Stomach (tissue), 8 donors: ENCODE measurements at regions not wholly inside any gene's neighbourhood (a gene's known extent, or its start where the extent isn't known, plus 50 kb on each side); places are given as distances from the start of the nearest gene placed in this dataset.
"Not testable (repeated sequence)": the region's sequence is repeated elsewhere in the genome, so short reads cannot be mapped to it uniquely, and the experiment has no call there.

Experiments used
- DNase-seq, 2 donors: peaks; one replicate each; pipeline versions ENCODE4 v3.0.0 to v3.0.0-alpha.2; 2013 to 2019
- H3K27ac ChIP-seq, 5 donors: fragments of 200-600 bp in 4 of 5; sonication (generic) in 4 of 5; one replicate each; pipeline ENCODE4 v1.5.1; 2013 to 2019; ENCODE audit warnings: mild to moderate bottlenecking in 1 of 5, moderate library complexity in 1 of 5
- H3K27me3 ChIP-seq, 3 donors: fragments of 200-600 bp; sonication (generic); one replicate each; pipeline ENCODE4 v1.5.1; 2017 to 2019; ENCODE audit warnings: mixed run types in 1 of 3
- H3K36me3 ChIP-seq, 4 donors: fragments of 200-600 bp; sonication (generic); 1 replicate in 3 of 4; 2 replicates in 1 of 4; pipeline ENCODE4 v1.5.1; 2016 to 2019
- H3K4me1 ChIP-seq, 4 donors: fragments of 200-600 bp; sonication (generic); one replicate each; pipeline ENCODE4 v1.5.1; 2016 to 2019
- H3K4me3 ChIP-seq, 4 donors: fragments of 200-600 bp; sonication (generic) in 3 of 4; one replicate each; pipeline ENCODE4 v1.5.1; 2016 to 2019; ENCODE audit warnings: mild to moderate bottlenecking in 1 of 4
- H3K9me3 ChIP-seq, 4 donors: fragments of 200-600 bp; sonication (generic); one replicate each; pipeline ENCODE4 v1.5.1; 2016 to 2019
- CTCF ChIP-seq, 7 experiments: fragments of 450-650 bp in 4 of 7; fragments of 200-600 bp in 3 of 7; sonication (generic) in 3 of 7; IDR thresholded peaks; one replicate each; pipeline ENCODE4 v1.5.1; 2016 to 2019; ENCODE audit warnings: antibody characterized with exemption in 7 of 7, control low read depth in 2 of 7, mild to moderate bottlenecking in 1 of 7
- EP300 ChIP-seq: sonication (generic); formaldehyde crosslinking; IDR thresholded peaks from one replicate; pipeline ENCODE4 v1.6.1; 2017; ENCODE audit warnings: antibody characterized with exemption
- POLR2A ChIP-seq, 4 donors: fragments of 450-650 bp; IDR thresholded peaks; one replicate each; pipeline ENCODE4 v1.6.1; 2016; ENCODE audit warnings: antibody characterized with exemption in 4 of 4, control low read depth in 2 of 4, mild to moderate bottlenecking in 1 of 4, moderate library complexity in 1 of 4
- POLR2AphosphoS5 ChIP-seq, 3 donors: sonication (generic); formaldehyde crosslinking; IDR thresholded peaks; one replicate each; pipeline ENCODE4 v1.6.1; 2016; ENCODE audit warnings: antibody characterized with exemption in 3 of 3
- WGBS, 5 donors: extraction: QIAGEN DNeasy Blood & Tissue Kit in 3 of 5; methylation state at CpG; one replicate each; pipeline versions ENCODE4 v1.1.5 to v1.1.7; 2013 to 2018; 5-methylcytosine and 5-hydroxymethylcytosine counted together
- intact Hi-C: fragments of 100-400 bp; cut with DNase I; formaldehyde crosslinking; loops from one replicate; pipeline ENCODE4 v1.15.1; 2023; ENCODE audit warnings: low total_unique reads
- donor health status: healthy with polysubstance abuse.
- donor health status: Bipolar disorder and iron deficiency.
- donor health status: healthy.

- Histone ChIP-seq H3K4me3 (no peak overlapping the region), H3K9me3 (no peaks in the 10 kb centered on the region), H3K4me1 (peaks cover 0 to 4% (median 0%) of the 10 kb centered on the region in 4 donors), H3K27me3 (no peaks in the 10 kb centered on the region), H3K36me3 (no peaks in the 10 kb centered on the region), H3K27ac (no peak overlapping the region)
- DNase-seq: no peak
- 62 to 83% (median 79%) methylated on average over 3 of the region's 3 CpGs for WGBS, 5 donors
- intact Hi-C loops: no loop called here
- TF ChIP-seq POLR2AphosphoS5 (IDR thresholded peaks at IDR 0.05) (no peak), POLR2A (IDR thresholded peaks at IDR 0.05) (no peak), CTCF (IDR thresholded peaks at IDR 0.05) (no peak), EP300 (no peak)
Observed at GRCh38 chr7:25742316-25742715, 409.7 kb upstream of the NFE2L3 start.

GRCh38 chr7:25743670-25744451, 408.1 kb upstream of the NFE2L3 start:
- H3K9me3 ChIP-seq, H3K4me3 ChIP-seq, H3K27ac ChIP-seq, intact Hi-C loops, DNase-seq, H3K4me1 ChIP-seq, H3K27me3 ChIP-seq, H3K36me3 ChIP-seq: not testable (repeated sequence)
- WGBS, 5 donors: 78 to 89% (median 84%) methylated on average over 13 to 37 of the region's 37 CpGs

- intact Hi-C loops: no loop called here
- H3K36me3 ChIP-seq: no peaks in the 10 kb centered on the region
- H3K4me3 ChIP-seq: no peak overlapping the region
- peaks cover 0 to 38% (median 8%) of the 10 kb centered on the region in 4 donors for H3K4me1 ChIP-seq
- H3K9me3 ChIP-seq: no peaks in the 10 kb centered on the region
- no peak for TF ChIP-seq EP300
- TF ChIP-seq POLR2AphosphoS5 (IDR thresholded peaks at IDR 0.05): peak in 1 of 3 donors; percentile 50
- 31 to 41% (median 40%) methylated on average over 14 of the region's 14 CpGs for WGBS, 5 donors
- peak in 1 of 2 donors; percentile 42 for DNase-seq
- peak overlapping the region in 4 of 5 donors; percentile 62 to 84 (median 74) for H3K27ac ChIP-seq
- H3K27me3 ChIP-seq: no peaks in the 10 kb centered on the region
Observed at GRCh38 chr7:25750744-25751508, 401.1 kb upstream of the NFE2L3 start.

GRCh38 chr7:25752154-25752553, 399.8 kb upstream of the NFE2L3 start:
- intact Hi-C loops: no loop called here
- TF ChIP-seq POLR2AphosphoS5 (IDR thresholded peaks at IDR 0.05) (no peak), CTCF (IDR thresholded peaks at IDR 0.05) (no peak), POLR2A (IDR thresholded peaks at IDR 0.05) (no peak), EP300 (no peak)
- H3K27ac ChIP-seq: peak overlapping the region in 4 of 5 donors; percentile 62 to 84 (median 74)

GRCh38 chr7:25752967-25753791, 398.8 kb upstream of the NFE2L3 start:
- 82 to 89% (median 83%) methylated on average over 16 of the region's 16 CpGs for WGBS, 5 donors
- peak overlapping the region in 4 of 5 donors; percentile 55 to 84 (median 74) for H3K27ac ChIP-seq
- intact Hi-C loops: no loop called here

More at GRCh38 chr7:25752154-25752553, 399.8 kb upstream of the NFE2L3 start:
- Histone ChIP-seq H3K9me3 (no peaks in the 10 kb centered on the region), H3K4me3 (no peak overlapping the region), H3K4me1 (peaks cover 0 to 44% (median 8%) of the 10 kb centered on the region in 4 donors), H3K27me3 (no peaks in the 10 kb centered on the region), H3K36me3 (no peaks in the 10 kb centered on the region)
- DNase-seq: peak in 1 of 2 donors; percentile 22
- 66 to 79% (median 71%) methylated on average over 5 of the region's 5 CpGs for WGBS, 5 donors

More at GRCh38 chr7:25752967-25753791, 398.8 kb upstream of the NFE2L3 start:
- Histone ChIP-seq H3K36me3 (no peaks in the 10 kb centered on the region), H3K4me3 (no peak overlapping the region), H3K4me1 (peaks cover 0 to 47% (median 8%) of the 10 kb centered on the region in 4 donors), H3K27me3 (no peaks in the 10 kb centered on the region), H3K9me3 (no peaks in the 10 kb centered on the region)
- no peak for DNase-seq
- TF ChIP-seq EP300 (no peak), CTCF (IDR thresholded peaks at IDR 0.05) (no peak), POLR2AphosphoS5 (IDR thresholded peaks at IDR 0.05) (no peak), POLR2A (IDR thresholded peaks at IDR 0.05) (no peak)
